Fibroblast of mammary gland (primary cell): ENCODE measurements at regions not wholly inside any gene's neighbourhood (a gene's known extent, or its start where the extent isn't known, plus 50 kb on each side); places are given as distances from the start of the nearest gene placed in this dataset.

ENCODE experiments used
- DNase-seq: peaks from one replicate; pipeline ENCODE4 v3.0.0-alpha.2; 2010; ENCODE audit warnings: low read depth
- H3K4me3 ChIP-seq: 2 replicates; pipeline ENCODE4 v1.5.1; 2011; ENCODE audit warnings: low read depth, mild to moderate bottlenecking, low read length, moderate library complexity; ENCODE audit not compliant: control insufficient read depth
- CTCF ChIP-seq: conservative IDR thresholded peaks from 2 replicates; pipeline ENCODE4 v1.5.1; 2011; ENCODE audit warnings: low read depth, low read length, inconsistent platforms; ENCODE audit not compliant: control insufficient read depth, insufficient read depth

GRCh38 chr9:107183176-107183575, 99.9 kb upstream of the RAD23B start:
- DNase-seq: no peak
- TF ChIP-seq CTCF: no peak
- H3K4me3 ChIP-seq: no peak overlapping the region

GRCh38 chr9:107188376-107188775, 94.7 kb upstream of the RAD23B start:
- TF ChIP-seq CTCF: no peak
- no peak for DNase-seq
- H3K4me3 ChIP-seq: no peak overlapping the region

GRCh38 chr9:107190061-107190935, 92.8 kb upstream of the RAD23B start:
- DNase-seq: peak; percentile 91
- TF ChIP-seq CTCF: no peak
- H3K4me3 ChIP-seq: no peak overlapping the region

GRCh38 chr9:107190936-107191290, 92.2 kb upstream of the RAD23B start:
- no peak for DNase-seq
- no peak overlapping the region for H3K4me3 ChIP-seq
- no peak for TF ChIP-seq CTCF

GRCh38 chr9:107193251-107193650, 89.8 kb upstream of the RAD23B start:
- TF ChIP-seq CTCF: no peak

GRCh38 chr9:107198718-107199117, 84.4 kb upstream of the RAD23B start:
- DNase-seq: no peak
- no peak for TF ChIP-seq CTCF

More at GRCh38 chr9:107193251-107193650, 89.8 kb upstream of the RAD23B start:
- DNase-seq: no peak
- H3K4me3 ChIP-seq: no peak overlapping the region

More at GRCh38 chr9:107198718-107199117, 84.4 kb upstream of the RAD23B start:
- H3K4me3 ChIP-seq: no peak overlapping the region
